HFFc6 (cell line): ENCODE measurements at regions not wholly inside any gene's neighbourhood (a gene's known extent, or its start where the extent isn't known, plus 50 kb on each side); places are given as distances from the start of the nearest gene placed in this dataset.

Source experiments
- DNase-seq: peaks from one replicate; pipeline ENCODE4 v3.0.0-alpha.2; 2018
- H3K27ac Mint-ChIP-seq: 2 replicates; pipeline ENCODE4 v1.8.0; 2020; ENCODE audit warnings: mild to moderate bottlenecking, mixed read lengths
- H3K27me3 Mint-ChIP-seq: 2 replicates; pipeline ENCODE4 v1.8.0; 2021; ENCODE audit warnings: mild to moderate bottlenecking, moderate library complexity, mixed read lengths; ENCODE audit not compliant: insufficient read depth
- H3K36me3 Mint-ChIP-seq: 2 replicates; pipeline ENCODE4 v1.8.0; 2021; ENCODE audit warnings: low read depth, mixed read lengths
- H3K4me1 Mint-ChIP-seq: 2 replicates; pipeline ENCODE4 v1.8.0; 2020; ENCODE audit warnings: low read depth, mixed read lengths
- H3K4me3 Mint-ChIP-seq: 2 replicates; pipeline ENCODE4 v1.8.0; 2020; ENCODE audit warnings: mild to moderate bottlenecking, moderate library complexity, mixed read lengths
- H3K9me3 Mint-ChIP-seq: 2 replicates; pipeline ENCODE4 v1.8.0; 2020; ENCODE audit warnings: mild to moderate bottlenecking, mixed read lengths
- TF ChIP-seq, protein P1 (sequence below): fragments of 200-600 bp; sonication (generic); IDR thresholded peaks from 2 replicates; pipeline ENCODE4 v1.5.0; 2021; ENCODE audit warnings: antibody characterized with exemption, mild to moderate bottlenecking

GRCh38 chr6:74651948-74652842, 553.7 kb downstream of the COL12A1 start:
- no peak overlapping the region for H3K4me3 Mint-ChIP-seq
- TF ChIP-seq, protein P1, sequence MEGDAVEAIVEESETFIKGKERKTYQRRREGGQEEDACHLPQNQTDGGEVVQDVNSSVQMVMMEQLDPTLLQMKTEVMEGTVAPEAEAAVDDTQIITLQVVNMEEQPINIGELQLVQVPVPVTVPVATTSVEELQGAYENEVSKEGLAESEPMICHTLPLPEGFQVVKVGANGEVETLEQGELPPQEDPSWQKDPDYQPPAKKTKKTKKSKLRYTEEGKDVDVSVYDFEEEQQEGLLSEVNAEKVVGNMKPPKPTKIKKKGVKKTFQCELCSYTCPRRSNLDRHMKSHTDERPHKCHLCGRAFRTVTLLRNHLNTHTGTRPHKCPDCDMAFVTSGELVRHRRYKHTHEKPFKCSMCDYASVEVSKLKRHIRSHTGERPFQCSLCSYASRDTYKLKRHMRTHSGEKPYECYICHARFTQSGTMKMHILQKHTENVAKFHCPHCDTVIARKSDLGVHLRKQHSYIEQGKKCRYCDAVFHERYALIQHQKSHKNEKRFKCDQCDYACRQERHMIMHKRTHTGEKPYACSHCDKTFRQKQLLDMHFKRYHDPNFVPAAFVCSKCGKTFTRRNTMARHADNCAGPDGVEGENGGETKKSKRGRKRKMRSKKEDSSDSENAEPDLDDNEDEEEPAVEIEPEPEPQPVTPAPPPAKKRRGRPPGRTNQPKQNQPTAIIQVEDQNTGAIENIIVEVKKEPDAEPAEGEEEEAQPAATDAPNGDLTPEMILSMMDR: no peak
- H3K27me3 Mint-ChIP-seq: no peaks in the 10 kb centered on the region
- no peak for DNase-seq
- no peak overlapping the region for H3K27ac Mint-ChIP-seq
- no peaks in the 10 kb centered on the region for H3K36me3 Mint-ChIP-seq
- no peaks in the 10 kb centered on the region for H3K9me3 Mint-ChIP-seq
- H3K4me1 Mint-ChIP-seq: peaks cover 7% of the 10 kb centered on the region; the same call in 1 of the 2 replicates

- DNase-seq: no peak
- Mint-ChIP-seq H3K9me3 (no peaks in the 10 kb centered on the region), H3K36me3 (no peaks in the 10 kb centered on the region), H3K27me3 (no peaks in the 10 kb centered on the region), H3K4me3 (no peak overlapping the region), H3K27ac (no peak overlapping the region), H3K4me1 (no peaks in the 10 kb centered on the region)
- TF ChIP-seq, protein P1: no peak
These were observed 555.2 kb downstream of the COL12A1 start for GRCh38 chr6:74650668-74651067.

- Mint-ChIP-seq H3K36me3 (no peaks in the 10 kb centered on the region), H3K27ac (no peak overlapping the region), H3K27me3 (no peaks in the 10 kb centered on the region), H3K4me3 (no peak overlapping the region), H3K4me1 (no peaks in the 10 kb centered on the region), H3K9me3 (no peaks in the 10 kb centered on the region)
- no peak for DNase-seq
- TF ChIP-seq, protein P1: no peak
These were observed 559.4 kb downstream of the COL12A1 start for GRCh38 chr6:74646461-74646860.

GRCh38 chr6:74645108-74645849, 560.6 kb downstream of the COL12A1 start:
- H3K36me3 Mint-ChIP-seq: no peaks in the 10 kb centered on the region
- H3K4me1 Mint-ChIP-seq: no peaks in the 10 kb centered on the region
- DNase-seq: no peak
- H3K4me3 Mint-ChIP-seq: no peak overlapping the region
- TF ChIP-seq, protein P1: no peak
- no peaks in the 10 kb centered on the region for H3K9me3 Mint-ChIP-seq
- no peak overlapping the region for H3K27ac Mint-ChIP-seq
- H3K27me3 Mint-ChIP-seq: no peaks in the 10 kb centered on the region

DNA sequence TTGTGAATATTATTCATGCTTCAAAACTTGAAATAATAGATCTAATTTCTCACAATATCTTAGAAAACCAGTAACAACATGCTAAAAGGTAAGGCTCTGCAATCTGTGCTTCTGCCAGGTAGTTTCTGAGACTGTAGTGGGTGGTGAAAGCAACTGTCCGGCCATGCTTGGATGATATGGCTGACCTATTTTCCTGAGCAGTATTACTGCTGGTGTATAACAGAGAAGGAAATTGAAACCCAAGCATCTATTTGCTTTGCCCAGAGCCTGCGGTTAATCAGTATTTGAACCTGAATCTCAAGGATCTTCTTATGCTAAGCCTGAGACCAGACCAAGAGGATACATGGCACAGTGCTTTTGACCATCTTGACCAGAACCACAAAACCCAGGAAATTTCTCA, 563.8 kb downstream of the COL12A1 start:
- H3K4me1 Mint-ChIP-seq: no peaks in the 10 kb centered on the region; the same call in 1 of the 2 replicates
- TF ChIP-seq, protein P1: no peak
- no peak overlapping the region for H3K27ac Mint-ChIP-seq
- no peaks in the 10 kb centered on the region for H3K36me3 Mint-ChIP-seq
- no peak overlapping the region for H3K4me3 Mint-ChIP-seq
- DNase-seq: no peak
- no peaks in the 10 kb centered on the region for H3K9me3 Mint-ChIP-seq
- H3K27me3 Mint-ChIP-seq: no peaks in the 10 kb centered on the region
